ENCODE measurements at regions not wholly inside any gene's neighbourhood (a gene's known extent, or its start where the extent isn't known, plus 50 kb on each side); places are given as distances from the start of the nearest gene placed in this dataset.

DNA sequence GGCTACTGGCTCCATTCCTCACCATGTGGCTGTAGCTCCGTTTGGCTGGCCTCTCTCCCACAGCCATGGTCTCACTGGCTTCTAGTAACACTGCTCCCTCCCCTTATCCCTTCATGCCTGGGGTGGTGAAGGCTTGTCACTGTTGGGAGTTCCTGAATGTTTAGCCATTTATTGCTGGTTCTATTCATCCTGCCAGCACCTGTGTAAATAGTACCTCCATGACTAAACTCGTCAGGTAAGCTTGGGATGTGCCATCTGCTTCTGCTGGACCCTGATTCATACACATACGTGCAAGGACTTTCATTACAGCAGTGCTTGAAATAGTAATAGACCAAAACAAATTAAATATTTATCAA, 61.6 kb downstream of the CCDC71L start:
- Histone ChIP-seq H3K9ac (ENCODE audit: low read length) (no peak overlapping the region), H3K27me3 (replicated peaks in 1 of 4; ENCODE audit: control extremely low read depth in 1 of 4, control insufficient read depth in 3 of 4, insufficient read depth in 4 of 4, low read length in 3 of 4) (no peaks in the 10 kb centered on the region), H3K79me2 (ENCODE audit: control insufficient read depth, insufficient read depth, low read length) (no peaks in the 10 kb centered on the region), H3K9me3 (ENCODE audit: control extremely low read depth in 1 of 3, control insufficient read depth in 2 of 3, insufficient read depth in 1 of 3, low read length in 2 of 3) (peaks cover 0 to 3% (median 0%) of the 10 kb centered on the region in 3 donors), H3K4me1 (ENCODE audit: control insufficient read depth in 2 of 2, insufficient read depth in 2 of 2, low read length in 2 of 2) (peaks cover 0 to 7% of the 10 kb centered on the region in 2 donors), H3K4me3 (ENCODE audit: control extremely low read depth in 1 of 5, extremely low read depth in 1 of 5, insufficient read depth in 1 of 5, low read depth in 2 of 5, low read length in 4 of 5) (no peak overlapping the region), H4K20me1 (ENCODE audit: control insufficient read depth, insufficient read depth, low read length, poor library complexity, severe bottlenecking) (no peaks in the 10 kb centered on the region), H3K36me3 (replicated peaks in 1 of 2; ENCODE audit: control extremely low read depth in 1 of 2, control insufficient read depth in 1 of 2, extremely low read depth in 1 of 2, insufficient read depth in 2 of 2, low read length in 1 of 2) (no peaks in the 10 kb centered on the region), H2AFZ (ENCODE audit: insufficient read depth, low read depth, low read length, poor library complexity, severe bottlenecking) (peak overlapping the region; percentile 81), H3K27ac (ENCODE audit: low read length in 2 of 2) (no peak overlapping the region), H3K4me2 (replicated peaks; ENCODE audit: low read depth, low read length, poor library complexity, severe bottlenecking) (no peak overlapping the region)
- H3K27ac Mint-ChIP-seq: no peak overlapping the region
- no peak for DNase-seq
- WGBS (ENCODE audit: insufficient coverage): 88% methylated on average over 1 of the region's 3 CpGs
- intact Hi-C loops (cut with micrococcal nuclease): loop anchor here (2.0 to 5.0 kb wide), 3 partner anchors 47 to 1291 kb away; partner anchors contain the start of gene DLD
- POLR2A ChIA-PET: no interaction called here
- no peak for ATAC-seq (ENCODE audit: low read depth)
- no peak overlapping the region for H3K4me3 Mint-ChIP-seq
- no peaks in the 10 kb centered on the region for H3K27me3 Mint-ChIP-seq
- TF ChIP-seq, protein P1, sequence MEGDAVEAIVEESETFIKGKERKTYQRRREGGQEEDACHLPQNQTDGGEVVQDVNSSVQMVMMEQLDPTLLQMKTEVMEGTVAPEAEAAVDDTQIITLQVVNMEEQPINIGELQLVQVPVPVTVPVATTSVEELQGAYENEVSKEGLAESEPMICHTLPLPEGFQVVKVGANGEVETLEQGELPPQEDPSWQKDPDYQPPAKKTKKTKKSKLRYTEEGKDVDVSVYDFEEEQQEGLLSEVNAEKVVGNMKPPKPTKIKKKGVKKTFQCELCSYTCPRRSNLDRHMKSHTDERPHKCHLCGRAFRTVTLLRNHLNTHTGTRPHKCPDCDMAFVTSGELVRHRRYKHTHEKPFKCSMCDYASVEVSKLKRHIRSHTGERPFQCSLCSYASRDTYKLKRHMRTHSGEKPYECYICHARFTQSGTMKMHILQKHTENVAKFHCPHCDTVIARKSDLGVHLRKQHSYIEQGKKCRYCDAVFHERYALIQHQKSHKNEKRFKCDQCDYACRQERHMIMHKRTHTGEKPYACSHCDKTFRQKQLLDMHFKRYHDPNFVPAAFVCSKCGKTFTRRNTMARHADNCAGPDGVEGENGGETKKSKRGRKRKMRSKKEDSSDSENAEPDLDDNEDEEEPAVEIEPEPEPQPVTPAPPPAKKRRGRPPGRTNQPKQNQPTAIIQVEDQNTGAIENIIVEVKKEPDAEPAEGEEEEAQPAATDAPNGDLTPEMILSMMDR (IDR thresholded peaks at IDR 0.05): no peak
- no peak for TF ChIP-seq EZH2 (IDR thresholded peaks at IDR 0.05; ENCODE audit: borderline replicate concordance, insufficient read depth, low read depth, low read length, poor library complexity, severe bottlenecking)
- CTCF ChIA-PET: interaction anchor here (0.9 to 2.3 kb wide), 4 partner anchors 57 to 137 kb away, joined by 3 to 10 read pairs (median 7); partner anchors contain the start of gene CCDC71L
- peaks cover 6% of the 10 kb centered on the region for H3K4me1 Mint-ChIP-seq
- H3K9me3 Mint-ChIP-seq (ENCODE audit: insufficient read depth): no peaks in the 10 kb centered on the region

DNA sequence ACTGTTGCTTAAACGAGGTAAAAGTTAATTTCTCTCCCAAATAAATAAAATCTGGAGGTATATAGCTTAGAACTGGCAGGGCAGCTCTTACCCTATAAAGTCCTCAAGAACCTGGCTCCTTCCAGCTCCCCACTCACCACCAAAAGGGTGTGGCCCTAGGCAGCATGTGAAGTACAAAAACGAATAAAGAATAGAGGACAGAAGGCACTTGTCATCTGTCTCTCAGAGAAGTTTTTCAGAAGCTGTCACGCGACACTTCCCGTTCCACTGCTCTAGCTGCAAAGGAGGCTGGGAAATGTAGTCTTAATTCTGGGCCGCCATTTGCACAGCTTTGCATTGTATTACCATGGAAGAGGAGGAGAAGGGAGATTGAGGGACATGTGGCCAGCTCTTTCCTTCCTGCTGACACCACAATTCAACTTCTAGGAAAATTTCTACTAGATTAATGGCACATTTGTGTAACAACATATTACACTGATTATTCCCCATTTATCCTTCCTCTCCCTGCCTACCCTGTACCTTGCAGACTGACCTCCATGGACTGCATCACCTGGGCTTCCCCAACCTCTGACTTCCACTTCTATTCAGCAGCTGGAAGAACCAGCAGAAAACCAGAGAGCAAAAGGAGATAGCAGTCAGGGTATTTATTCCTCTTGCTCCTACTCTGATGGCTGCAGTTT, 62.2 kb downstream of the CCDC71L start:
- peak overlapping the region in 1 of 5 experiments; percentile 41 for H3K4me3 ChIP-seq (ENCODE audit: control extremely low read depth in 1 of 5, extremely low read depth in 1 of 5, insufficient read depth in 1 of 5, low read depth in 2 of 5, low read length in 4 of 5)
- ATAC-seq (ENCODE audit: low read depth): peak; percentile 99
- peak overlapping the region; percentile 69 for H3K27ac Mint-ChIP-seq
- POLR2A ChIA-PET: no interaction called here
- H3K27me3 Mint-ChIP-seq: no peaks in the 10 kb centered on the region
- H3K27me3 ChIP-seq (replicated peaks in 1 of 4; ENCODE audit: control extremely low read depth in 1 of 4, control insufficient read depth in 3 of 4, insufficient read depth in 4 of 4, low read length in 3 of 4): no peaks in the 10 kb centered on the region
- peak; percentile 87 for DNase-seq
- peaks cover 0 to 7% of the 10 kb centered on the region in 2 donors for H3K4me1 ChIP-seq (ENCODE audit: control insufficient read depth in 2 of 2, insufficient read depth in 2 of 2, low read length in 2 of 2)
- H3K9me3 Mint-ChIP-seq (ENCODE audit: insufficient read depth): no peaks in the 10 kb centered on the region
- peaks cover 6% of the 10 kb centered on the region for H3K4me1 Mint-ChIP-seq
- no peak overlapping the region for H3K27ac ChIP-seq (ENCODE audit: low read length in 2 of 2)
- WGBS (ENCODE audit: insufficient coverage): 3% methylated on average over 4 of the region's 6 CpGs
- H3K36me3 ChIP-seq (replicated peaks in 1 of 2; ENCODE audit: control extremely low read depth in 1 of 2, control insufficient read depth in 1 of 2, extremely low read depth in 1 of 2, insufficient read depth in 2 of 2, low read length in 1 of 2): no peaks in the 10 kb centered on the region
- CTCF ChIA-PET: interaction anchor here (0.9 to 2.3 kb wide), 6 partner anchors 57 to 422 kb away, joined by 3 to 10 read pairs (median 4); partner anchors contain the start of gene CCDC71L
- peaks cover 0 to 3% (median 0%) of the 10 kb centered on the region in 3 donors for H3K9me3 ChIP-seq (ENCODE audit: control extremely low read depth in 1 of 3, control insufficient read depth in 2 of 3, insufficient read depth in 1 of 3, low read length in 2 of 3)
- intact Hi-C loops (cut with micrococcal nuclease): loop anchor here (1.0 to 5.0 kb wide), 5 partner anchors 46 to 1292 kb away; partner anchors contain the start of gene DLD
- TF ChIP-seq, protein P1 (IDR thresholded peaks at IDR 0.05): no peak
- no peak for TF ChIP-seq EZH2 (IDR thresholded peaks at IDR 0.05; ENCODE audit: borderline replicate concordance, insufficient read depth, low read depth, low read length, poor library complexity, severe bottlenecking)
- H2AFZ ChIP-seq (ENCODE audit: insufficient read depth, low read depth, low read length, poor library complexity, severe bottlenecking): peak overlapping the region; percentile 81
- no peaks in the 10 kb centered on the region for H3K79me2 ChIP-seq (ENCODE audit: control insufficient read depth, insufficient read depth, low read length)
- H3K4me2 ChIP-seq (replicated peaks; ENCODE audit: low read depth, low read length, poor library complexity, severe bottlenecking): peak overlapping the region; percentile 61
- peak overlapping the region; percentile 72 for H3K4me3 Mint-ChIP-seq
- H3K9ac ChIP-seq (ENCODE audit: low read length): peak overlapping the region; percentile 9
- H4K20me1 ChIP-seq (ENCODE audit: control insufficient read depth, insufficient read depth, low read length, poor library complexity, severe bottlenecking): no peaks in the 10 kb centered on the region
